Pancreas (tissue), 10 donors: ENCODE measurements at regions not wholly inside any gene's neighbourhood (a gene's known extent, or its start where the extent isn't known, plus 50 kb on each side); places are given as distances from the start of the nearest gene placed in this dataset.

Experiments
- ATAC-seq, 4 donors: fragments of 200-7000 bp; cut with Tn5 transposase; one replicate each; pipeline versions ENCODE4 v1.8.0 to v1.9.1; 2020; ENCODE audit warnings: mild to moderate bottlenecking in 4 of 4, moderate library complexity in 4 of 4
- DNase-seq, 6 donors: peaks; one replicate each; pipeline ENCODE4 v3.0.0-alpha.2; 2020
- FAIRE-seq: peaks from 2 replicates; lab custom pipeline; 2012; peaks lifted over from hg19 to GRCh38; lab: Jason Lieb, UNC
- H3K27ac ChIP-seq, 4 donors: fragments of 200-600 bp; sonication (generic); 1 replicate in 3 of 4; 2 replicates in 1 of 4; pipeline versions ENCODE4 v1.5.0 to v1.8.0; 2020
- H3K27me3 ChIP-seq, 4 donors: fragments of 200-600 bp; one replicate each; pipeline ENCODE4 v1.8.0; 2021
- H3K36me3 ChIP-seq, 3 donors: fragments of 200-600 bp; sonication (generic) in 1 of 3; one replicate each; pipeline versions ENCODE4 v1.5.0 to v1.8.0; 2020 to 2021
- H3K4me1 ChIP-seq, 3 donors: fragments of 200-600 bp; one replicate each; pipeline ENCODE4 v1.8.0; 2021
- H3K4me3 ChIP-seq, 4 donors: fragments of 200-600 bp; sonication (generic) in 2 of 4; one replicate each; pipeline versions ENCODE4 v1.5.0 to v1.8.0; 2020 to 2021
- H3K9me3 ChIP-seq, 4 donors: fragments of 200-600 bp; one replicate each; pipeline ENCODE4 v1.8.0; 2021
- WGBS, 2 donors: extraction: QIAGEN DNeasy Blood & Tissue Kit; methylation state at CpG; one replicate each; pipeline ENCODE4 v1.1.7; 2013; 5-methylcytosine and 5-hydroxymethylcytosine counted together
- intact Hi-C, 3 donors: fragments of 100-400 bp; cut with DNase I; formaldehyde crosslinking; loops; one replicate each; pipeline versions ENCODE4 v1.11.1 to v1.14.2; 2022
- TF ChIP-seq, protein P1 (sequence below), 4 donors: fragments of 200-600 bp; sonication (generic) in 3 of 4; IDR thresholded peaks; one replicate each; pipeline versions ENCODE4 v1.5.0 to v1.8.0; 2021; ENCODE audit warnings: antibody characterized with exemption in 4 of 4
- donor health status: healthy with polysubstance abuse.
- donor health status: DM: no; HTN: no; CAD: no; lungs with moderate emphysema.
- donor health status: DM: no; HTN: no; CAD: no.
- donor health status: control.
- donor health status: control.
- donor health status: Bipolar disorder and iron deficiency.
- donor health status: DM: yes; HTN: yes; CAD: no.
- donor health status: DM: no; HTN: no; CAD: no.
- donor health status: DM: no; HTN: no; CAD: no.
- donor health status: DM: yes; HTN: yes; CAD: no.

DNA sequence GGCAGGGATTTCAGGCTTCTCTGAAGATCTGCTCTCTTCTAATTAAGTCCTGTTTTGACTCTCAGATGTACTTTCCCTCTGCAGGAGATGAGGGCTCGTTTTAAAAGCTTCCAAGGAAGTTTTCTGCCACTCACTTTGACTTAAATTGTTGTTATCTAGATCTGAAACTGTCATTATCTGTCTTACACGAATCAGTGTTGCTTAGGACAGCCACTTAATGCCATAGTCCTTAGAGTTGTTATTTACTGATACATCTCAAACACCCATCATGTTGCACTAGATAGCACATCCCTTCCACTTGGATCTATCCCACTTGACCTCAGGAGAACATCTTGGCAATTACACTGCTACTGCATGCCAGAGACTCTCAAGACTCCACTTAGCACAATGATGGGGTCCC, 86.9 kb upstream of the FAT3 start:
- no peak for FAIRE-seq
- whole genome bisulfite sequencing, 2 donors: 38 to 44% methylated on average over 2 of the region's 2 CpGs

DNA sequence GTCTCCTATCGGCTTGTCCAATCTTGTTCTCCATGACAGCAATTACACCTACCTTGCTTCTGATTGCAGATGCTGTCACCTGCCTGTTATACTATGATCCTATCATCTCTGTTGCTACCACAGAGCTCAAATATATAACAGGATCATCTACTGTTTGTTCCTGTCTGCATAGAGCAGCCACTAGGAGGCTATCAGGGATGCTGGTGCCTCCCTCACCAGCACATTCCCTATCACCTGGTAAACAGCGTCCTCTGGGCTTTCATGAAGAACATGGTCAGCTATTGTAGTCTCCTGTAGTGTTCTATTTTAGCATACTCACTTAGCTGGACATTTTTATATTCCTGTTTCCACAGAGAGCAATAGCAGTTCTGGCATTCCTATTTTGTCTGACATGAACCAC, 87.8 kb upstream of the FAT3 start:
- WGBS, 2 donors: 62 to 63% methylated on average over 2 of the region's 2 CpGs
- FAIRE-seq: no peak
- ATAC-seq: no peak

More for the DNA sequence above, 86.9 kb upstream of the FAT3 start:
- no peaks in the 10 kb centered on the region for H3K27me3 ChIP-seq
- no peaks in the 10 kb centered on the region for H3K36me3 ChIP-seq
- TF ChIP-seq, protein P1, sequence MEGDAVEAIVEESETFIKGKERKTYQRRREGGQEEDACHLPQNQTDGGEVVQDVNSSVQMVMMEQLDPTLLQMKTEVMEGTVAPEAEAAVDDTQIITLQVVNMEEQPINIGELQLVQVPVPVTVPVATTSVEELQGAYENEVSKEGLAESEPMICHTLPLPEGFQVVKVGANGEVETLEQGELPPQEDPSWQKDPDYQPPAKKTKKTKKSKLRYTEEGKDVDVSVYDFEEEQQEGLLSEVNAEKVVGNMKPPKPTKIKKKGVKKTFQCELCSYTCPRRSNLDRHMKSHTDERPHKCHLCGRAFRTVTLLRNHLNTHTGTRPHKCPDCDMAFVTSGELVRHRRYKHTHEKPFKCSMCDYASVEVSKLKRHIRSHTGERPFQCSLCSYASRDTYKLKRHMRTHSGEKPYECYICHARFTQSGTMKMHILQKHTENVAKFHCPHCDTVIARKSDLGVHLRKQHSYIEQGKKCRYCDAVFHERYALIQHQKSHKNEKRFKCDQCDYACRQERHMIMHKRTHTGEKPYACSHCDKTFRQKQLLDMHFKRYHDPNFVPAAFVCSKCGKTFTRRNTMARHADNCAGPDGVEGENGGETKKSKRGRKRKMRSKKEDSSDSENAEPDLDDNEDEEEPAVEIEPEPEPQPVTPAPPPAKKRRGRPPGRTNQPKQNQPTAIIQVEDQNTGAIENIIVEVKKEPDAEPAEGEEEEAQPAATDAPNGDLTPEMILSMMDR (IDR thresholded peaks at IDR 0.05): no peak
- H3K27ac ChIP-seq: no peak overlapping the region
- ATAC-seq (no peak), DNase-seq (no peak)
- intact Hi-C loops: no loop called here
- no peaks in the 10 kb centered on the region for H3K9me3 ChIP-seq
- H3K4me3 ChIP-seq: no peak overlapping the region
- H3K4me1 ChIP-seq: no peaks in the 10 kb centered on the region

DNA sequence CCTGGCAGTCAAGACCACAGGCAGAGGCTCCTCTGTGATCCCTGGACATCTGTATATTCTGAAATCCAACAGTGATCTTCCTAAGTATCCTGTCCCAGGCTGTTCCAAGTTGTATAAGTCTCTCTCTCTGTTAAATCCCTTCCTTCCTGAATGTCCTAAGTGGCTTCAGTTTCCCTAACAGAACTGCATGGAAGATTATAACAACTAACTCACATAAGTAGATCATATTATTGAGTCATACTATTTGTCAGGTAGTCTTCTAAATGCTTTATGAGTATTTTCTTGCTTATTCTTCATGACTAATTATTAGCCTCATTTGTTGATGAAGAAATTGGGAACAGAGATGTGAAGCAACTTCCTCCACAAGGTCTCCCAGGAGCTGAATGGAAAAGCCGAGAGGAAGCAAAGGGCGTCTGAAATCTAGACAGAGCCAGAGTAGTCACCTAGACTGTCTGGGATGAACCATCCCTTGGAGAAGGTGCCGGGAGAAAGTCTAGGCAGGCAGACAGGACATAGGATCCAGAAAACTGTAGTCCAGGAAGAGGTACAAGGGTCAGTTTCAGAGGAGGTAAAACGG, 93.2 kb upstream of the FAT3 start:
- TF ChIP-seq, protein P1 (IDR thresholded peaks at IDR 0.05): no peak
- FAIRE-seq: no peak

More for the DNA sequence above, 87.8 kb upstream of the FAT3 start:
- no peaks in the 10 kb centered on the region for H3K4me1 ChIP-seq
- no peaks in the 10 kb centered on the region for H3K9me3 ChIP-seq
- H3K27ac ChIP-seq: no peak overlapping the region
- DNase-seq: no peak
- TF ChIP-seq, protein P1 (IDR thresholded peaks at IDR 0.05): no peak
- H3K36me3 ChIP-seq: no peaks in the 10 kb centered on the region
- no peaks in the 10 kb centered on the region for H3K27me3 ChIP-seq
- H3K4me3 ChIP-seq: no peak overlapping the region
- intact Hi-C loops: no loop called here

DNA sequence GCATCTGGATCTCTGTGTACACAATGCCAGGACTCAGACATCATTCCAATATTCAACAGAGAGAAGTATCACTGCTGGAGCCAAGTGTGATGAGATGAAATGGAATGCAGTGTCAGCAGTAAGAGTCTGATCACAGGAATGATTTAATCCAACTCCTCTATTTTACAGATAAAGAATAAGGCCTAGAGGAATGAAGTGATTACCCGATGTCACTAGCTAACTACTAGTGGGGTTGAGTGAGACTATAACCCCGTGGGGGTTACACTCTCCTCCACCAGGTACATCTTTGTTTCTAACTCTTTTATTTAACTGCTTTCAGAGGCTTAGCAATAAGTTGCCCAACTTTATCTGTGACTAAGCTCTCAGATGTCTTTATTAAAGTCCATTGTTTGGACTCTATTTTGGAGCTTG, 94.2 kb upstream of the FAT3 start:
- TF ChIP-seq, protein P1 (IDR thresholded peaks at IDR 0.05): no peak
- Histone ChIP-seq H3K27me3 (no peaks in the 10 kb centered on the region), H3K27ac (no peak overlapping the region), H3K4me3 (no peak overlapping the region), H3K4me1 (no peaks in the 10 kb centered on the region), H3K9me3 (no peaks in the 10 kb centered on the region), H3K36me3 (no peaks in the 10 kb centered on the region)
- ATAC-seq: peak in 1 of 4 donors; percentile 46
- intact Hi-C loops: no loop called here
- FAIRE-seq: no peak
- DNase-seq: no peak
- WGBS, 2 donors: 34 to 44% methylated on average over 2 of the region's 2 CpGs

More for the DNA sequence above, 93.2 kb upstream of the FAT3 start:
- Histone ChIP-seq H3K4me3 (no peak overlapping the region), H3K9me3 (no peaks in the 10 kb centered on the region), H3K27me3 (no peaks in the 10 kb centered on the region), H3K4me1 (no peaks in the 10 kb centered on the region), H3K36me3 (no peaks in the 10 kb centered on the region), H3K27ac (no peak overlapping the region)
- 54 to 69% methylated on average over 4 of the region's 4 CpGs for WGBS, 2 donors
- intact Hi-C loops: no loop called here
- ATAC-seq (peak in 1 of 4 donors; percentile 35), DNase-seq (no peak)

DNA sequence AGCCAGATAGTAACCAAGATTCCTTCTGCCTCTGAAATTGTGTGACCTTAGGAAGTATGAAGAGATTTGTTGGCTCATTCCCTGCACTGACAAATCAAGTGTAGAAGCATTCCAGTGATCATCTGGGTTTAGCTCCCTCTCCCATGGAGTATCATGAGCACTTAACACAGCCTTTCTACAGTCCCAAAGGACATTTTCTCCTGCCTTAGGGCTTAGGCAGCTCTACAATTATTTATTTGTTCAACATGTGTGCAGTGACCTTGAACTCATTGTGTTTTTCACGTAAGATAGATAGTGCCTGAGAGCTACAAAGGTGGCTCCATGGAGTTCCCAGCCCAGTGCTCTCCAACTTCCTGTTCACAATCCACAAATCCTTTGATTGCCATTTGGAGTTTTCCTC, 94.8 kb upstream of the FAT3 start:
- Histone ChIP-seq H3K27ac (no peak overlapping the region), H3K4me3 (no peak overlapping the region), H3K36me3 (no peaks in the 10 kb centered on the region), H3K4me1 (no peaks in the 10 kb centered on the region), H3K9me3 (no peaks in the 10 kb centered on the region), H3K27me3 (no peaks in the 10 kb centered on the region)
- TF ChIP-seq, protein P1 (IDR thresholded peaks at IDR 0.05): no peak
- intact Hi-C loops: no loop called here
- no peak for FAIRE-seq
- 3 to 10% methylated on average over 1 of the region's 1 CpG for WGBS, 2 donors
- DNase-seq: no peak
- peak in 2 of 4 donors; percentile 45 to 53 for ATAC-seq
